Inflammatory macrophage treated with lipopolysaccharide for 1 hour (primary cell): ENCODE measurements at regions not wholly inside any gene's neighbourhood (a gene's known extent, or its start where the extent isn't known, plus 50 kb on each side); places are given as distances from the start of the nearest gene placed in this dataset.

Experiments used
- DNase-seq, 2 donors: peaks; one replicate each; pipeline ENCODE4 v3.0.0-alpha.2; 2020 to 2022

GRCh38 chr13:109933476-109933875 is 147.1 kb upstream of the IRS2 start:
- DNase-seq: no peak

GRCh38 chr13:109924376-109924775 is 138.0 kb upstream of the IRS2 start:
- no peak for DNase-seq

GRCh38 chr13:109922518-109922917 is 136.1 kb upstream of the IRS2 start:
- no peak for DNase-seq

- no peak for DNase-seq
Observed at GRCh38 chr13:109919715-109920375, 133.5 kb upstream of the IRS2 start.

DNA sequence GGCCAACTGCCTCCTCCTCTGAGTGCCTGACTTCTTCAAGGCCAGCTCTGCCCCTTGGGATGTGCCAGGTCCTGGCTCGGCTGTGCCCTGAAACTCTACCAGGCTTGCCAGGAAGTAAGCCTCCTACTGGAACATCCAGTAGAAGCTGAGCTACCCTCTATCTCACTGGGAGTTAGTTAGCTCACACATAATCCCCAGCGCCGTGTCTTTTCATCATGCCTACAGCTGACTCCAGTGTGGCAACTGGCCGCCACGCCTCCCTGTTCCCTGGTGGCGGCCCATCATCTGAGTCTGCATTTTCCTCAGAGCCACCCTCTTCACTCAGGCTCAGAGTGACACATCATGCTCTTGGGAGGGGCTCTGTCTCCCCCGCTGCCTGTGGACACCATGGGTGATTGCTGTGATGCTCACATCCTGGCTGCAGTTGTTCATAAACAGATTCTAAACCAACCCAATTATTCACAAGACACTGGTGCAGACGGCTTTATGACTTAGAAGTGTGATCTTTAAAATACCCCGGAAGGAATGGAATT is 131.9 kb upstream of the IRS2 start:
- no peak for DNase-seq

DNA sequence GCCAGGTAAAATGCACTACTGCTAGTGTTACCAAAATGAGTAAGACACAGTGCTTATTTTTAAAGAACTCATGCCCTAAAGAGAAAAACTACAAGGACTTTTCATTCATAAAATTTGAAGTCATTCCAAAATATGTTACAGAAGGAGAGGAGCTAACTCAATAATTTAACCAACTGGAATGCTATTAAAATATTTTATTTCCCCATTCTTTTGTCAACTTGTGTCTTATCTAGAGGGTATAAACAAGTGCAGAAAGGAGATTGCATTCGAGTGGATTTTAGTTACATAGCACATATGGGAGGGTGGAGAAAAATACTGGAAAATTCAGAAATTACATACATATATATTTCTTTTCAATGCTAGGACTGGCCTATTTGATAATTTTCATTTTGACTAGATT is 131.0 kb upstream of the IRS2 start:
- no peak for DNase-seq

DNA sequence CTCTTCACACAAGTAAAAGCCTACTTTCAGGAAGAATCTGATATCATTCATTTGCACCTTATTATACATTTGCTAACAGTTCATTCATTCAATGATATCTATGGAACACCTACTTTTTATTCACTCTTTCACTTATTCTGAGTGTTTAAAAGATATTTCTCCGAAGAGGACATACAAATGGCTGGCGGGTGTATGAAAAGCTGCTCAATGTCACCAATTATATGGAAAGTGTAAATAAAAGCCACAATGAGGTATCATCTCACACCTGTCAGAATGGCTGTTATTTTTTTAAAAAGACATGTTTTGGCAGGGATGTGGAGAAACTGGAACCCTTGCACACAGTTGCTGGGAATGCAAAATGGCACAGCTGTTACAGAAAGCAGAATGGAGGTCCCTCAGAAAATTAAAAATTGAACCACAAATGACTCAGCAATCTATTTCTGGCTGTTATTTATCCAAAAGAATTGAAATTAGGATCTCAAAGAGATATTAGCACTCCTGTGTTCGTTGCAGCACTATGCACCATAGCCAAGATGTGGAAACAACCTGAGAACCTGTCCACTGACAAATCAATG is 127.6 kb upstream of the IRS2 start:
- no peak for DNase-seq

- DNase-seq: no peak
Observed at GRCh38 chr13:109913186-109913585, 126.8 kb upstream of the IRS2 start.

DNA sequence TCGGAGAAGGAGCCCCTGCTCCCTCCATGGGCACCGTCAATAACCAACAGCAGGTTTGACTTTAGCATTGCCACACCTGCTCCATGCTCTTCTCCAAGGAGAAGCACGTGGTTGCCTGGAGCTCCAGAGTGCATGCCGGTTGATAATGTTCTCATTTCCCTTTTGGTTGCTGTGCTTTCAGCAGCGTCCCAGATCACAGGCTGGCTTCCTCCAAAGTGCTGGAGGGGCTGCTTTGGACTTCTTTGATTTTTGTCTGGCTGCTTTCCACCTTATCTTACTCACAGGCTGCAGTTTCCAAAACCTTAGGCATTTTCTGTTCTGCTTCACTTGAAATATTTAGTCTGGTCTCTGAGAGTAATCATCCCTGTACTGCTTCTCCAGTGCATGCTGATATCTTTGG is 123.8 kb upstream of the IRS2 start:
- DNase-seq: no peak

DNA sequence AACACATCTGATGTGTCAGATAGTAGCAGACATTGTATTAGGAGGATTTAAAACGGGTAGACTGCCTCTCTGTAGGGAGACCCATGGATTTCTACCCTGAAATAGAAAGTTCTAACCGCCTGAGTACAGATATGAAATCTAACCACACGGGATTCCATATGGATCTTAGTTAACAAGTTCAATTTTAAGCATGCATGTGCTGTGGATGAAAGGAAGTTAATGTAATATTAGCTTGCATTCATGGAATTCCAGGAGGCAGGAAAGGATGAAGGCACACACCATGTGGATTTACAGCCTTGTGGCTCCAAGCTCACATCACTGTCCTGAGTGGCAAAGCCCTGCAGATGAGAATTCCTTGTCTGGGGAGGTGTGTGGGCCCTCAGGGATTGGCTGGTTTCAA is 120.6 kb upstream of the IRS2 start:
- DNase-seq: no peak

DNA sequence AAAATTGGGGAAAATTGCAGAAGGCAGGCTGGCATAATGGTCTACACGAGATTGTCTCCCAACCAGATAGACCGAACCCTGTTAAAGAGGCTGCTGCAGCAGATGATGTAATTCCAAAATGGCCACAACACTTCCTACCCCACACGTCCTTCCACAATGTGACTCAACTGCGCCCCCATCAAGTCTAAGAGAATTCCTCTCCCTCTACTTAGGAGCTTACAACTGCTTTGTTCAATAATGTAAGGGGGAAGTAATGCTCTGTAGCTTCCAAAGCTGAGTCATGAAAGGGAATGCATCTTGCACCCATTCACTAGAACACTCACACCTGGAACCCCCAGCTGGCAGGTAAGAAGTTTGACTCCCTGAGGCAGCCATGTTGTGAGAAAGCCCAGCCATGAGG is 117.8 kb upstream of the IRS2 start:
- DNase-seq: no peak

DNA sequence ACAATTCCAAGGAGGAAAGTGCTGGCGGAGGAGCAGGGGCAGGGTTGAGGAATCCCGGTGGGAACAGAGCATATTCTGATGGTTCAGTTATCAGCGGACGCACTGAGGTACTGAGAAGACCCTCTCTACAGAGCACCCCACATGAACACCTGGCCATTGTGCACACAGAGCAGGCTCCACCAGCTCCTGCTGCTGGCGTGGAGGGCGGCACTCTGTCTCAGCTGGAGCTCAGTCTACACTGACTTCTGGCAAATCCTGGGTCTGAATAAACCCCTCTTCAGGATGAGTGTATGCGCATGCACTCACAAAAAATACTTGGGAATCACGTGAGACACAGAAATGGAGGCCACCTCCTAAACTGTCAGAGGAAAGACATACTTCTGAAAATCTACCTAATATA is 114.4 kb upstream of the IRS2 start:
- DNase-seq: no peak

- no peak for DNase-seq
Observed at GRCh38 chr13:109900320-109900719, 113.9 kb upstream of the IRS2 start.

DNA sequence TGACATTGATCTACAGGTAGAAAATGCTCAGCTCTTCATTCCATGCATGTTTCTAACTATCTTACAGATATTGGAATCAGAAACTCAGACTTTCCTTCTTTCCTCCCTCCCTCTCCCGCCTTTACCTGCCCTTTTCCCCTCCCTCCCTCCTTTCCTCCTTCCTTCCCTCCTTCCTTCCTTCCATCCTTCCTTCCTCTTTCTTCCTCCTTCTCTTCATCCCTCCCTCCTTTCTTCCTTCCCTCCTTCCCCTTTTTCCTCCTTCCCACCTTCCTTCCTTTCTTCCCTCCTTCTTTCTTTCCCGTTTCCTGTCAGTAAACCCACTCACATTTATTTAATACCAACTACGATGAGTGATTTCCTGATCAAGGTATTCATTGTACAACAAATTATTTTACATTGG is 113.4 kb upstream of the IRS2 start:
- no peak for DNase-seq

- no peak for DNase-seq
Observed at GRCh38 chr13:109899316-109899715, 112.9 kb upstream of the IRS2 start.

DNA sequence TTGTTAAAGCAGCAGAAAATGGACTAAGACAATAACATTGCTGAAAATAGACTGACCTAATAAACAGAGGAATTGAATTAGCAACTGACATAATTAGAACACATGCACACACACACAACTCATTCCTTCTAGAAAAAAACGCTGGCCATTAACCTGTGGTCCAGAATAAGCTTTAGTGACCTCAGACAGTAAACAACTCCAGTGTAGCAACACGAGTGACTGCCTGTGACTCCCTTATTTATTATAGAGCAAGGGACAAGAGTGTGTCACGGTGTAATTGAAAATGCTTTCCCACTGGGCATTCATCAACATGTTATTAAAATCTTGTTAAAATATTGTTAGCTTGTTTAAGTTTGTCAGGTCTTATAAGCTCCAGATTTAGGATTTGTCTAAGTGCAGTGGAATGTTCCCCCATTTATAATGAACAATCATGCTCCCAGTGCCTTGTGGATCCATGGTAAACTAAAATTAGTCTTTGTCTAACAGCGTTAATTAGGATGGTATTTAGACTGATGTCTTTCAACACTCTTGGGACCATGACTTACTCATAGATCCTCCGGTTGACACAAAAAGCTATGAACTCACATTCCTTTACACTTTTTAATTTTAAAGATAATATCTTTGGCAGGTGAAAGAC is 111.7 kb upstream of the IRS2 start:
- no peak for DNase-seq

GRCh38 chr13:109892101-109892500 is 105.7 kb upstream of the IRS2 start:
- no peak for DNase-seq

DNA sequence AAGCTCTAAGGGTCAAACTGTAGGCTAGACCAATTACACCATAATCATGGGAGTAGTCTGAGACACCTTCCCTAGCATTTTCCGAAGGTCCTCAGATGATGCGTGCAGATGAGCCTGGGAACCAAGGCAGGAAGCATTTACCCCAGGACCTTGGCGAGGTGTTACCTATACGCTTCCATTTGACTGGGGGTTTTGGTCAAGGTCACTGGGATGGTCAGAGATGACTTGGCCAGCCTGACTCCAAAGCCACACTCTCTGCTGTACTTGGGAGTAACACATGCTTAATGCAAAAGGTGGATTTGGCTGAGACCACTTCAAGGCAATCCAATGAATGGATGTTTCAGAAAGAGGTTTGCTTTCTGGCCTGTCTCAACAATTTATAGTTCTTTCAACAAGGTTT is 98.9 kb upstream of the IRS2 start:
- DNase-seq: no peak

- DNase-seq: no peak
Observed at GRCh38 chr13:109884462-109884861, 98.1 kb upstream of the IRS2 start.

GRCh38 chr13:109883181-109884180 is 97.1 kb upstream of the IRS2 start:
- no peak for DNase-seq

GRCh38 chr13:109881961-109882558 is 95.7 kb upstream of the IRS2 start:
- no peak for DNase-seq

DNA sequence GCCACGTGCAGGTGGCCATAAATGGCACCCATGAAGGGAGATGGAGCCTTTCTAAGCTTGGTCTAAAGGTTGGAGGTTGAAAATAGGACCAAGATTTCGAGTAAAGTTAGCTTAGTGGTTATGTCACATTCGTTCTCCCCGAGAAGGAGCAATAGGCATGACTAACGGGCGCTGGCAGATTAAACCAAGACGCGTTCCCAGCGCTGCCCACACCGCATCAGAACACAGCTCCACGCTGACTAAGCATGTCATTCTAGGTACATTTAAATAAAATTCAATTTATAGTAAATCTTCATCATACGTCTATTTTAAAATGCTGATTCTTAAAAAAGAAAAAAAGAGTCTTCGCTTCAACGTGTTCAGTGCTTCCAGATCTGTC is 95.0 kb upstream of the IRS2 start:
- DNase-seq: no peak
